ENCODE measurements at regions not wholly inside any gene's neighbourhood (a gene's known extent, or its start where the extent isn't known, plus 50 kb on each side); places are given as distances from the start of the nearest gene placed in this dataset.
"Not testable (repeated sequence)": the region's sequence is repeated elsewhere in the genome, so short reads cannot be mapped to it uniquely, and the experiment has no call there.

DNA sequence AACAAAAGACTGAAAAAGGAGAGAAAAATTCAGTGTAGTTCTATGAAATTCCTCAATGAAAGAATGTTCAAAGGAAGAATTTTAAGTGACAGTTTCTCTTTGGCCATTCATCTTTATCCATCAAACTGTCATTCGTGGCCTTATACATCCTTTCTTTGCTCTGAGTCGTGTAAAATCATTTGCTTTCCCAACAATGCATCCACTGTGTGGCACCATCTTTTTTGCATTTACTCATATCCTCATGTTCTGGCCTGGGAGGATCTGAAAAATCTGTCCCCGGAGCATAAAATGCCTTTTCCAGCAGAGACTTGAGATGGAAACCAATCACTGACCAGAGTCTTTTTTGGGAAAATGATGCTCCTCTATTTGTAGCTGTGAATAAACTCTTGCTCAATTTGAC is 240.3 kb upstream of the ETAA1 start:
- intact Hi-C loops (cut with micrococcal nuclease) = no loop called here
- Mint-ChIP-seq H3K9me3 (peaks cover 6% of the 10 kb centered on the region), H3K27me3 (no peaks in the 10 kb centered on the region), H3K4me1 (no peaks in the 10 kb centered on the region), H3K36me3 (ENCODE audit: low read depth) (no peaks in the 10 kb centered on the region), H3K27ac (no peak overlapping the region), H3K4me3 (no peak overlapping the region)
- CTCF ChIA-PET = no interaction called here
- TF ChIP-seq, protein P1, sequence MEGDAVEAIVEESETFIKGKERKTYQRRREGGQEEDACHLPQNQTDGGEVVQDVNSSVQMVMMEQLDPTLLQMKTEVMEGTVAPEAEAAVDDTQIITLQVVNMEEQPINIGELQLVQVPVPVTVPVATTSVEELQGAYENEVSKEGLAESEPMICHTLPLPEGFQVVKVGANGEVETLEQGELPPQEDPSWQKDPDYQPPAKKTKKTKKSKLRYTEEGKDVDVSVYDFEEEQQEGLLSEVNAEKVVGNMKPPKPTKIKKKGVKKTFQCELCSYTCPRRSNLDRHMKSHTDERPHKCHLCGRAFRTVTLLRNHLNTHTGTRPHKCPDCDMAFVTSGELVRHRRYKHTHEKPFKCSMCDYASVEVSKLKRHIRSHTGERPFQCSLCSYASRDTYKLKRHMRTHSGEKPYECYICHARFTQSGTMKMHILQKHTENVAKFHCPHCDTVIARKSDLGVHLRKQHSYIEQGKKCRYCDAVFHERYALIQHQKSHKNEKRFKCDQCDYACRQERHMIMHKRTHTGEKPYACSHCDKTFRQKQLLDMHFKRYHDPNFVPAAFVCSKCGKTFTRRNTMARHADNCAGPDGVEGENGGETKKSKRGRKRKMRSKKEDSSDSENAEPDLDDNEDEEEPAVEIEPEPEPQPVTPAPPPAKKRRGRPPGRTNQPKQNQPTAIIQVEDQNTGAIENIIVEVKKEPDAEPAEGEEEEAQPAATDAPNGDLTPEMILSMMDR (IDR thresholded peaks at IDR 0.05) = no peak
- ATAC-seq (ENCODE audit: low read depth) (no peak), DNase-seq (no peak)
- POLR2A ChIA-PET = no interaction called here

DNA sequence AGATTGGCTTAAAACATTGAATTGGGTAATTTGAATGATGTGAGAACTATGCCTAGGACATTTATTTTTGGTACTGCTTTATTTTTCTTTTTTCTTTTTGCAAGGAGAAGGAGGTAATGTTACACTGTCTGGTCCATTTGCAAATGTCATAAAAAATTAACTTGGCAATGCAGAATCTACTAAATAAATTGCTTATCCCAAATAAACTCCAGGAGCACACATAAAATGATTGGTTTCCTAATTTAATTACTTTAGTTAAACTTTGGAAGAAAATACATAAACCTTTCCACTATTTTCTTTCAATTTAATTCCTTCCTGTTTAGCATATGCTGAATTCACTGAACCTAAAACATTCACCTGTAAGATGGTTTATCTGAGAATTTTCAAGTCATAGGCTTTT is 238.4 kb upstream of the ETAA1 start:
- Mint-ChIP-seq H3K27ac (no peak overlapping the region), H3K9me3 (no peaks in the 10 kb centered on the region), H3K36me3 (ENCODE audit: low read depth) (no peaks in the 10 kb centered on the region), H3K4me1 (no peaks in the 10 kb centered on the region), H3K4me3 (no peak overlapping the region), H3K27me3 (no peaks in the 10 kb centered on the region)
- DNase-seq (no peak), ATAC-seq (ENCODE audit: low read depth) (no peak)
- intact Hi-C loops (cut with micrococcal nuclease) = no loop called here
- ChIA-PET CTCF (no interaction called here), POLR2A (no interaction called here)
- TF ChIP-seq, protein P1 (IDR thresholded peaks at IDR 0.05) = no peak

DNA sequence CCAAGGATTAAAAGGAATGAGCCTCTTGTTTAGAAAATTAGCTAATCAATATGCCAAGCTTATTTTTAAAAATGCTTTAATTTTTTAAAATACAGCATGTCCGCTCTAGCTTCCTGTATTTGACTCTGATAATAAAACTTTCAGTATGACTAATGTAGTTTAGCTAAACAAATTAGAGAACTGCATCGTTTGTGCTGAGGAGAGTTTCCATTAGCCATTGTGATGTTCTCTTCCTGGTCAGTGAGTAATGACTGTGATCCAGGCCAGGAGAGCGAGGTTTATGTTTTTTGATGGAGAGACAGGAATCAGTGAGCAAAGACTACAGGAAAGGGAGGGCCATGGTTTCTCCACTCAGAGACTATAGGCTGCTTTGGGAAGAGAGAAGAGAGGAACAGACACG is 237.2 kb upstream of the ETAA1 start:
- POLR2A ChIA-PET = no interaction called here
- CTCF ChIA-PET = no interaction called here
- no peaks in the 10 kb centered on the region for H3K27me3 Mint-ChIP-seq
- no peak for DNase-seq
- TF ChIP-seq, protein P1 (IDR thresholded peaks at IDR 0.05) = no peak
- H3K4me3 Mint-ChIP-seq = no peak overlapping the region
- H3K36me3 Mint-ChIP-seq (ENCODE audit: low read depth) = no peaks in the 10 kb centered on the region
- no peaks in the 10 kb centered on the region for H3K4me1 Mint-ChIP-seq
- no peaks in the 10 kb centered on the region for H3K9me3 Mint-ChIP-seq
- no peak overlapping the region for H3K27ac Mint-ChIP-seq
- intact Hi-C loops (cut with micrococcal nuclease) = no loop called here
- ATAC-seq (ENCODE audit: low read depth) = no peak

DNA sequence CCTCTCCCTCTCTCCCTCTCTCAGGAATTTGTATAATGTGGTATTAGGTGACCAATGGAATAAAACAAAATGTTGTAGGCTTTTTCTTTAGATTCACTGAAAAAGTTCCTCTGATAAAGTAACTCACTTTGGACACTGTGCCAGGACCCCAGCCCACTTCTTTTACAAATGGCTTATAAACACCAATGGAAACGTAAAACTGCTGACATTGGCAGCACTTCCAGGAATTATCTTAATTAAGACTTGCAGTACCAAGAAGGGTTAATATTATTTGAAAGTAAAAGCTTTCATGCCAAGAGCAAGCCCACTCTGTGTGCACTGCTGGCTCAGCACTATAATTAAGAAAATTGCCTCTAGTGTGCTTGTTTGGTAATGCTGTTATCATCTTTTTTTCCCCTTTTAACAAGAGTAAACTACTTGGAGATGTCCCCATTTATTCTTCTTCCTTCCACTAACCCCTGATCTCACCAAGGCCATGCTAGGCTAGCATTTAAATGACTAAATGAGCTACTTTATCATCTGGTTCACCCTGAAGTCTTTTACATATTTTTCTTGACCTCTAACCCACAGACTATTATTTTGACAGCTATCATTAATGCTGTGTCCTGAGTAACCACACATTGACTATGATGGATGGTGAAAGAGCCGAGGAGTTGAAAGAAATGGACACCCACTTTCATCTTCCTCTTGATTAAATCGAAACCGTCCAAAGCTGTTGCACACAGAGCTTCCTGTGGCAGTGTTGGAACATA is 232.2 kb upstream of the ETAA1 start:
- TF ChIP-seq, protein P1 (IDR thresholded peaks at IDR 0.05) = no peak
- intact Hi-C loops (cut with micrococcal nuclease) = no loop called here
- no peak for DNase-seq
- no peaks in the 10 kb centered on the region for H3K36me3 Mint-ChIP-seq (ENCODE audit: low read depth)
- ATAC-seq (ENCODE audit: low read depth) = no peak
- H3K27me3 Mint-ChIP-seq = no peaks in the 10 kb centered on the region
- ChIA-PET CTCF (no interaction called here), POLR2A (interaction anchor here (0.5 kb wide), 1 partner anchor 254 kb away, joined by 7 read pairs; no protein-coding TSS in a partner anchor)
- H3K4me3 Mint-ChIP-seq = no peak overlapping the region
- peaks cover 9% of the 10 kb centered on the region for H3K9me3 Mint-ChIP-seq
- H3K27ac Mint-ChIP-seq = no peak overlapping the region
- H3K4me1 Mint-ChIP-seq = no peaks in the 10 kb centered on the region

DNA sequence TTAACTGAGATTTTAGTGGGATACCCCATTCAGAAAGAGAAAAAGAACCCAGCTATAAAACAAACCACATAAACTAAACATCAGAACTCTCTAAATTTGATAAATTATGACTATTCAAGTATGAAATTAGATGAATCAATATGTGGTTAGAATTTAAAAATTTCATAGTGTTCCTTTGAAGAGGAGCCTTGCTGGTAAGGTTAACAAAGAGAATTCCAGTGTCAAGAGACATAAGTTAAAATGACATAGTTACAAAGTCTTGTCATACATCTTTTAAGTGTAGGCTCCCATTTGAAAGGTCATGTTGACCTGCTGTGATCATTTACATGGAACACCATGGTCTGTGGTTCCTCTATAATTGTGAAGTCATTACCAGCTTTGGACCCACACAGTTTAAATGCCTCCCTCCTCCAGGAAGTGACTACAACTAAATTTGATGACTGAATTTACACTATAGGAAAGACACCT is 231.6 kb upstream of the ETAA1 start:
- Mint-ChIP-seq H3K27me3 (no peaks in the 10 kb centered on the region), H3K4me3 (no peak overlapping the region), H3K4me1 (no peaks in the 10 kb centered on the region), H3K9me3 (peaks cover 9% of the 10 kb centered on the region), H3K36me3 (ENCODE audit: low read depth) (no peaks in the 10 kb centered on the region), H3K27ac (no peak overlapping the region)
- DNase-seq (no peak), ATAC-seq (ENCODE audit: low read depth) (no peak)
- ChIA-PET CTCF (no interaction called here), POLR2A (interaction anchor here (0.5 kb wide), 1 partner anchor 253 kb away, joined by 7 read pairs; no protein-coding TSS in a partner anchor)
- TF ChIP-seq, protein P1 (IDR thresholded peaks at IDR 0.05) = no peak
- intact Hi-C loops (cut with micrococcal nuclease) = no loop called here

DNA sequence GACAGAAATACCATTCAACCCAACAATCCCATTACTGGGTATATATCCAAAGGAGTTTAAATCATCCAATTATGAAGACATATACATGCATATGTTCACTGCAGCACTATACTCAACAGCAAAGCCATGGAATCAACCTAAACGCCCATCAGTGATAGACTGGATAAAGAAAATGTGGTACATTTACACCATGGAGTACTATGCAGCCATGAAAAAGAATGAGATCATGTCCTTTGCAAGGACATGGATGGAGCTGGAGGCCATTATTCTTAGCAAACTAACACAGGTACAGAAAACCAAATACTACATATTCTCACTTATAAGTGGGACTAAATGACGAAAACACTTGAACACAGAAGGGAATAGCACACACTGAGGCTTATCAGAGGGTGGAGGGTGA is 230.6 kb upstream of the ETAA1 start:
- intact Hi-C loops (cut with micrococcal nuclease); H3K9me3 Mint-ChIP-seq; H3K27me3 Mint-ChIP-seq; H3K4me3 Mint-ChIP-seq; ATAC-seq (ENCODE audit: low read depth); CTCF ChIA-PET; POLR2A ChIA-PET; H3K4me1 Mint-ChIP-seq; H3K36me3 Mint-ChIP-seq (ENCODE audit: low read depth); DNase-seq; H3K27ac Mint-ChIP-seq: not testable (repeated sequence)

Data from activated B cell treated with CpG ODN at 0.5 μM for 24 hours (primary cell).